GM23338 (cell line): ENCODE measurements at regions not wholly inside any gene's neighbourhood (a gene's known extent, or its start where the extent isn't known, plus 50 kb on each side); places are given as distances from the start of the nearest gene placed in this dataset.

Experiments
- CREB1 ChIP-seq: fragments of 250-450 bp; sonication (Bioruptor Pico); IDR thresholded peaks from 2 replicates; pipeline ENCODE4 v1.5.0; 2020; ENCODE audit warnings: low read depth, mild to moderate bottlenecking, moderate library complexity
- CTCF ChIP-seq, 2 experiments: fragments of 200-600 bp in 1 of 2; sonication (generic) in 1 of 2; conservative IDR thresholded peaks; 2 replicates each; pipeline versions ENCODE4 v1.5.1 to v1.6.1; 2016 to 2017; ENCODE audit warnings: antibody characterized with exemption in 2 of 2, low read depth in 2 of 2, mild to moderate bottlenecking in 2 of 2, moderate library complexity in 1 of 2
- EZH2 ChIP-seq: fragments of 200-600 bp; sonication (generic); IDR thresholded peaks from one replicate; pipeline ENCODE4 v1.8.0; 2017; ENCODE audit warnings: antibody characterized with exemption, mild to moderate bottlenecking, low read depth; ENCODE audit not compliant: unreplicated experiment
- EZH2phosphoT487 ChIP-seq: fragments of 200-600 bp; sonication (generic); IDR thresholded peaks from one replicate; pipeline ENCODE4 v1.8.1; 2018; ENCODE audit warnings: antibody characterized with exemption; ENCODE audit not compliant: unreplicated experiment
- NANOG ChIP-seq: IDR thresholded peaks from 2 replicates; pipeline ENCODE4 v1.6.1; 2016; ENCODE audit warnings: antibody characterized with exemption, borderline replicate concordance
- POLR2AphosphoS5 ChIP-seq: IDR thresholded peaks from 2 replicates; pipeline ENCODE4 v1.6.1; 2016; ENCODE audit warnings: antibody characterized with exemption, low read depth
- ZNF114 ChIP-seq: fragments of 250-450 bp; sonication (Bioruptor Pico); IDR thresholded peaks from 2 replicates; pipeline ENCODE4 v1.5.0; 2020; ENCODE audit warnings: mild to moderate bottlenecking, moderate library complexity
- TF ChIP-seq, protein P1 (sequence below): IDR thresholded peaks from one replicate; pipeline ENCODE4 v1.6.1; 2018; ENCODE audit warnings: antibody characterized with exemption; ENCODE audit not compliant: unreplicated experiment
- TF ChIP-seq, protein P2 (sequence below): IDR thresholded peaks from 2 replicates; pipeline ENCODE4 v1.6.1; 2016; ENCODE audit warnings: antibody characterized with exemption

DNA sequence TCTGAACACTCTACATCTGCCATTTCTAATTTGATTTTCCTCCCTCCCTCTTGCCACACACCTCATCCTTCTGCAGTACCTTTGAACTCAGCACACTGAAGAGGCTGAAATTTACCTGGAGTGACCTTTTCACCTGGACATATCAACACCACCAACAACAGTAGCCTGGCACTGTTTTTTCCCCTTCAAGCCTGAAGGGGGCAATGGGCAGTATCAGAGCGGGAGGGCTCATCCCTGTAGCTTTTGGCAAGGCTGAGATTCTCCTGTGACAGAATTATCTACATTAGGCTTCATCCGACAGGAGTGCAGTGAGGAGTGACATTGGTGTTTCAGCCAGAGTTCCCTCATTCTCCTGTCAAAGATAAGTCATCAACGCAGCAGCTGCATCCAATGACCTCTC, 312.8 kb upstream of the SPTLC3 start:
- TF ChIP-seq CTCF (conservative IDR thresholded peaks at IDR 0.05; ENCODE audit: low read depth in 2 of 2) (peak; percentile 48 to 52), EZH2phosphoT487 (no peak), CREB1 (CRISPR knock-in tag) (no peak), EZH2 (no peak), POLR2AphosphoS5 (no peak), NANOG (no peak), ZNF114 (CRISPR knock-in tag) (no peak)
- TF ChIP-seq, protein P1, sequence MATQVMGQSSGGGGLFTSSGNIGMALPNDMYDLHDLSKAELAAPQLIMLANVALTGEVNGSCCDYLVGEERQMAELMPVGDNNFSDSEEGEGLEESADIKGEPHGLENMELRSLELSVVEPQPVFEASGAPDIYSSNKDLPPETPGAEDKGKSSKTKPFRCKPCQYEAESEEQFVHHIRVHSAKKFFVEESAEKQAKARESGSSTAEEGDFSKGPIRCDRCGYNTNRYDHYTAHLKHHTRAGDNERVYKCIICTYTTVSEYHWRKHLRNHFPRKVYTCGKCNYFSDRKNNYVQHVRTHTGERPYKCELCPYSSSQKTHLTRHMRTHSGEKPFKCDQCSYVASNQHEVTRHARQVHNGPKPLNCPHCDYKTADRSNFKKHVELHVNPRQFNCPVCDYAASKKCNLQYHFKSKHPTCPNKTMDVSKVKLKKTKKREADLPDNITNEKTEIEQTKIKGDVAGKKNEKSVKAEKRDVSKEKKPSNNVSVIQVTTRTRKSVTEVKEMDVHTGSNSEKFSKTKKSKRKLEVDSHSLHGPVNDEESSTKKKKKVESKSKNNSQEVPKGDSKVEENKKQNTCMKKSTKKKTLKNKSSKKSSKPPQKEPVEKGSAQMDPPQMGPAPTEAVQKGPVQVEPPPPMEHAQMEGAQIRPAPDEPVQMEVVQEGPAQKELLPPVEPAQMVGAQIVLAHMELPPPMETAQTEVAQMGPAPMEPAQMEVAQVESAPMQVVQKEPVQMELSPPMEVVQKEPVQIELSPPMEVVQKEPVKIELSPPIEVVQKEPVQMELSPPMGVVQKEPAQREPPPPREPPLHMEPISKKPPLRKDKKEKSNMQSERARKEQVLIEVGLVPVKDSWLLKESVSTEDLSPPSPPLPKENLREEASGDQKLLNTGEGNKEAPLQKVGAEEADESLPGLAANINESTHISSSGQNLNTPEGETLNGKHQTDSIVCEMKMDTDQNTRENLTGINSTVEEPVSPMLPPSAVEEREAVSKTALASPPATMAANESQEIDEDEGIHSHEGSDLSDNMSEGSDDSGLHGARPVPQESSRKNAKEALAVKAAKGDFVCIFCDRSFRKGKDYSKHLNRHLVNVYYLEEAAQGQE = no peak
- TF ChIP-seq, protein P2, sequence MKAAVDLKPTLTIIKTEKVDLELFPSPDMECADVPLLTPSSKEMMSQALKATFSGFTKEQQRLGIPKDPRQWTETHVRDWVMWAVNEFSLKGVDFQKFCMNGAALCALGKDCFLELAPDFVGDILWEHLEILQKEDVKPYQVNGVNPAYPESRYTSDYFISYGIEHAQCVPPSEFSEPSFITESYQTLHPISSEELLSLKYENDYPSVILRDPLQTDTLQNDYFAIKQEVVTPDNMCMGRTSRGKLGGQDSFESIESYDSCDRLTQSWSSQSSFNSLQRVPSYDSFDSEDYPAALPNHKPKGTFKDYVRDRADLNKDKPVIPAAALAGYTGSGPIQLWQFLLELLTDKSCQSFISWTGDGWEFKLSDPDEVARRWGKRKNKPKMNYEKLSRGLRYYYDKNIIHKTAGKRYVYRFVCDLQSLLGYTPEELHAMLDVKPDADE = no peak
